Common myeloid progenitor, CD34-positive (primary cell): ENCODE measurements at regions not wholly inside any gene's neighbourhood (a gene's known extent, or its start where the extent isn't known, plus 50 kb on each side); places are given as distances from the start of the nearest gene placed in this dataset.
"Not testable (repeated sequence)": the region's sequence is repeated elsewhere in the genome, so short reads cannot be mapped to it uniquely, and the experiment has no call there.

Source experiments
- CTCF ChIA-PET: fragments of 350-600 bp; sonication (Branson Sonifier 250); formaldehyde crosslinking; loops from one replicate; lab custom pipeline; 2021; ENCODE audit warnings: antibody characterized with exemption; lab: Charles Lee
- POLR2A ChIA-PET: fragments of 350-600 bp; sonication (Branson Sonifier 250); formaldehyde crosslinking; loops from one replicate; lab custom pipeline; 2021; ENCODE audit warnings: antibody characterized with exemption; lab: Charles Lee
- DNase-seq, 3 donors: peaks; one replicate each; pipeline versions ENCODE4 v3.0.0 to v3.0.0-alpha.2; 2013
- H3K27ac ChIP-seq, 2 experiments: 1 replicate in 1 of 2; 2 replicates in 1 of 2; pipeline ENCODE4 v1.7.0; 2013; ENCODE audit warnings: inconsistent platforms in 2 of 2, low read length in 2 of 2, mild to moderate bottlenecking in 2 of 2, low read depth in 1 of 2, moderate library complexity in 1 of 2; ENCODE audit not compliant: severe bottlenecking in 2 of 2, insufficient read depth in 1 of 2, poor library complexity in 1 of 2
- H3K27me3 ChIP-seq, 5 experiments: replicated peaks in 2 of 5; 1 replicate in 3 of 5; 2 replicates in 2 of 5; pipeline versions ENCODE4 v1.6.1 to v1.7.0; 2013; ENCODE audit warnings: low read length in 4 of 5, mild to moderate bottlenecking in 2 of 5, moderate library complexity in 2 of 5, inconsistent platforms in 1 of 5; ENCODE audit not compliant: insufficient read depth in 5 of 5, control insufficient read depth in 4 of 5
- H3K36me3 ChIP-seq, 4 experiments: 1 replicate in 2 of 4; 2 replicates in 2 of 4; pipeline versions ENCODE4 v1.6.1 to v1.7.0; 2013; ENCODE audit warnings: low read length in 3 of 4, control low read depth in 1 of 4, mild to moderate bottlenecking in 1 of 4; ENCODE audit not compliant: control insufficient read depth in 4 of 4, insufficient read depth in 4 of 4
- H3K4me1 ChIP-seq, 4 experiments: 1 replicate in 3 of 4; 2 replicates in 1 of 4; pipeline versions ENCODE4 v1.6.1 to v1.7.1; 2013; ENCODE audit warnings: low read length in 3 of 4, mild to moderate bottlenecking in 3 of 4, control low read depth in 1 of 4, inconsistent platforms in 1 of 4, moderate library complexity in 1 of 4; ENCODE audit not compliant: control insufficient read depth in 4 of 4, insufficient read depth in 4 of 4; ENCODE audit errors: control extremely low read depth in 1 of 4
- H3K4me3 ChIP-seq, 7 experiments: 1 replicate in 4 of 7; 2 replicates in 3 of 7; pipeline versions ENCODE4 v1.5.1 to v1.7.0; 2013; ENCODE audit warnings: mild to moderate bottlenecking in 7 of 7, low read length in 6 of 7, moderate library complexity in 6 of 7, inconsistent platforms in 2 of 7, low read depth in 2 of 7, control low read depth in 1 of 7; ENCODE audit not compliant: insufficient read depth in 4 of 7, control insufficient read depth in 1 of 7; ENCODE audit errors: extremely low read depth in 1 of 7
- H3K9me3 ChIP-seq, 5 experiments: 1 replicate in 4 of 5; 2 replicates in 1 of 5; pipeline versions ENCODE4 v1.6.1 to v1.7.1; 2013; ENCODE audit warnings: low read length in 4 of 5, mild to moderate bottlenecking in 2 of 5, inconsistent platforms in 1 of 5, low read depth in 1 of 5, moderate library complexity in 1 of 5; ENCODE audit not compliant: control insufficient read depth in 4 of 5, insufficient read depth in 2 of 5; ENCODE audit errors: control extremely low read depth in 1 of 5
- WGBS: methylation state at CpG from one replicate; pipeline ENCODE4 v1.1.5; 2013; ENCODE audit not compliant: insufficient coverage; 5-methylcytosine and 5-hydroxymethylcytosine counted together

DNA sequence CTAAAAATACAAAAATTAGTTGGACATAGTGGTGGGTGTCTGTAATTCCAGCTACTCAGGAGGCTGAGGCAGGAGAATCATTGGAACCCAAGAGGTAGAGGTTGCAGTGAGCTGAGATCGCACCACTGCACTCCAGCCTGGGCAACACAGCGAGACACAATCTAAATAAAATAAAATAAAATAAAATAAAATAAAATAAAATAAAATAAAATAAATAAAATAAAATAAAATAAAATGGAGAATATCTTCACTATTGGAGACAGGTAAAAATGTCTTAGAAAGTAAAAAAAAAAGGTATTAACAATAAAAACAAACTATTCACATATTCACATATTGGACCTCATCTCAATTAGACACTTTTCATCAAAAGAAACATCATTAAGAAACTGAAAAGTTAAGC lies 106.3 kb upstream of the PAXBP1 start:
- H3K9me3 ChIP-seq, DNase-seq, H3K27me3 ChIP-seq, H3K4me1 ChIP-seq, POLR2A ChIA-PET, H3K27ac ChIP-seq, H3K36me3 ChIP-seq, H3K4me3 ChIP-seq, CTCF ChIA-PET: not testable (repeated sequence)
- WGBS = no CpG with 5 or more reads among the region's 2 CpGs

DNA sequence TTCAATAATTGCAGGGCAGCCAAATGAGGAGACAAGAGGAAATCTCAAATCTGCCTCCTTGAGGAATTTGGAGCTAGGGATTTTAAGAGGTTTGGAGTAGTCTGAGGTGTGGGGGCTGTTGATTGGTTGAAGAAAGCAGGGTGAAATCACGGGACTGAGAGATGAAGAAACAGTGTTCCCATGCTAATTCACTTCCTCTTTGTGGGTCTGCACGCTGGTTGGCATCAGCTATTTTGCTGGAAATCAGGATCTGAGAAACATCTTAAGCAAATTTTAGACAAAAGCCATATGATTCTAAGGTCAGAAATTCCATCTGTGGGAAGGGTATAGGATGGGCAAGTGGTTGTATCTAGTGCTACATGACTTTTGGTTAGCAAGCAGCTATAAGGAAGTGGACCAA lies 107.1 kb upstream of the PAXBP1 start:
- ChIA-PET CTCF (no interaction called here), POLR2A (no interaction called here)
- H3K4me1 ChIP-seq = no peaks in the 10 kb centered on the region
- no peak overlapping the region for H3K4me3 ChIP-seq
- no peaks in the 10 kb centered on the region for H3K27me3 ChIP-seq
- 0% methylated on average over 2 of the region's 2 CpGs for WGBS
- H3K36me3 ChIP-seq = no peaks in the 10 kb centered on the region
- peak in 2 of 3 donors; percentile 3 to 8 for DNase-seq
- H3K27ac ChIP-seq = no peak overlapping the region
- H3K9me3 ChIP-seq = no peaks in the 10 kb centered on the region

DNA sequence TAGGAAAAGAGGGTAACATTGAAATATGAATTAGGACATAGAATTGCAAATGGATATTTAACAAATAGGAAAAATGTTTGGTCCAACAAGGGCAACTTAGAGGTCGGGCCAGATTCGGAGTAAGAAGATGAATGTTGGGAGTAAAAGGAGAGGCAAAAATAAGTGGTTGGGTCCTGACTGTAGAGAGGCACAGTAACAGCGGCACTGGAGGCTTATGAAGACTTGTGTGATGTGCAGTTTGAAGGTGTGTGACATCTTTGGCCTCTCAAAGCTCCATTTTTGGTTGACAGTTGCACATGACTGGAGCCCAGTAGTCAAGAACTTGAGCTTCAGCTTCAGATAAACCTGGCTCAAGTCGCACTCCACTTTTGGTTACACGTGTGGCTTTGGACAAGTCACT lies 109.9 kb upstream of the PAXBP1 start:
- no peaks in the 10 kb centered on the region for H3K36me3 ChIP-seq
- H3K4me1 ChIP-seq = no peaks in the 10 kb centered on the region
- H3K9me3 ChIP-seq = no peaks in the 10 kb centered on the region
- H3K27me3 ChIP-seq = no peaks in the 10 kb centered on the region
- ChIA-PET CTCF (no interaction called here), POLR2A (no interaction called here)
- no peak for DNase-seq
- WGBS = 100% methylated on average over 4 of the region's 5 CpGs
- H3K4me3 ChIP-seq = no peak overlapping the region
- H3K27ac ChIP-seq = no peak overlapping the region

DNA sequence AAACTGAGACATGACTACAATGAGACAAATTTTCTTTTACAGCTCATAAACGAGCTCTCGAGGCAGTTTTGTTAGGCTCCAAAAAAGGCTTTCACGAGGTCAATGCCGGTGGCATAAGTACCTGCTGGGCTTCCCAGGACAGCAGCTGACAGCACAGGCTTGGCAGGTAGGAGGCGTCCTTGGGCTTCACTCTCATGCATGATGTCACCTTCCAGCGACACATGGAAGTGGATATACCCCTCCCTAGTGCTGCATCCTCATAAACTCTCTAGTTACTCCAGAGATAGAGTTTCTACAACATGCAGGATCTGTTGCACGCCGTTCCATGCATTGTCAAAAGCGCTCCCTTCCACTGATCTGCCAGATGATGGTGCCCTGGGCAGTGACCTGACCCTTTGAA lies 112.5 kb upstream of the PAXBP1 start:
- H3K4me3 ChIP-seq = no peak overlapping the region
- no peaks in the 10 kb centered on the region for H3K9me3 ChIP-seq
- no peaks in the 10 kb centered on the region for H3K4me1 ChIP-seq
- 96% methylated on average over 8 of the region's 9 CpGs for WGBS
- ChIA-PET CTCF (no interaction called here), POLR2A (no interaction called here)
- no peak overlapping the region for H3K27ac ChIP-seq
- H3K36me3 ChIP-seq = no peaks in the 10 kb centered on the region
- DNase-seq = no peak
- no peaks in the 10 kb centered on the region for H3K27me3 ChIP-seq

DNA sequence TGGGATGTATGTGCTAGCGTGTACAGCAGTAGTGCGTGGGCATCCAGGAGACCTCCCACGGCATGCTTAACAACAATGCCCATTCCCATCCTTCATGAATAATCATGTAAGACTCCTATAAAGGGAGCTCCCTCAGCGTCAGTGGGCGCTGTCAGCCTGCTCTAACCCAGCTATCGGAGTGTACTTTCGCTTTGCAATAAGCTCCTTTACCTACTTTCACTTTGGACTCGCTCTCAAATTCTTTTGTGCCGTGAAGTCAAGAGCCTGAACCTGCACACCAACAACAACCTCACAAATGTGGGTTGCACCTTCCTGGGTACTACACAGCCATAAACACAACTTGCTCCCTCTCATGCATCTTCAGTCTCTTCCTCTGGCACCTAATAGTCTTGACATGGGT lies 114.8 kb upstream of the PAXBP1 start:
- no peaks in the 10 kb centered on the region for H3K36me3 ChIP-seq
- H3K27ac ChIP-seq = no peak overlapping the region
- no peaks in the 10 kb centered on the region for H3K4me1 ChIP-seq
- no peaks in the 10 kb centered on the region for H3K9me3 ChIP-seq
- WGBS = 96% methylated on average over 7 of the region's 9 CpGs
- CTCF ChIA-PET = no interaction called here
- DNase-seq = peak in 2 of 3 donors; percentile 7 to 36
- H3K4me3 ChIP-seq = peak overlapping the region in 1 of 7 experiments; percentile 13
- POLR2A ChIA-PET = no interaction called here
- peaks cover 0 to 2% (median 0%) of the 10 kb centered on the region in 5 experiments for H3K27me3 ChIP-seq

DNA sequence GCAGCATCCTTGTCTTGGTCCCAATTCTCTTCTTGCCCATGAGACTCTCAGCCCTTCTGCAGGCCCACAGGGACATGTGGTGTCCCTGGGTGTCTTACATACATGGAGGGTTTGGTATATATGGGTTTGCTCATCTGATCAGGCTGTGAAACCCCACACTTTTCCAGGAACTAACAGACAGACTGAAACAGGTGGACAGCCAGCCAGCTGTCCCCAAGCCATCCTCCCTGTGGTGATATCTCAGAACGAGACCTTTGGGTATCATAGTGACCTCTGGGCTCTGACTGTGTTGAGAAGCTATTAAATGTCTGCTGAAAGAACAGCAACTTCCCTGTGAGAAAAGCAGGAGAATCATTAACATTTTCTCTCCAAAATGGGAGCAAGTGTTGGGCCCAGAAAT lies 115.5 kb upstream of the PAXBP1 start:
- WGBS = 100% methylated on average over 1 of the region's 1 CpG
- H3K27ac ChIP-seq = no peak overlapping the region
- no peaks in the 10 kb centered on the region for H3K36me3 ChIP-seq

DNA sequence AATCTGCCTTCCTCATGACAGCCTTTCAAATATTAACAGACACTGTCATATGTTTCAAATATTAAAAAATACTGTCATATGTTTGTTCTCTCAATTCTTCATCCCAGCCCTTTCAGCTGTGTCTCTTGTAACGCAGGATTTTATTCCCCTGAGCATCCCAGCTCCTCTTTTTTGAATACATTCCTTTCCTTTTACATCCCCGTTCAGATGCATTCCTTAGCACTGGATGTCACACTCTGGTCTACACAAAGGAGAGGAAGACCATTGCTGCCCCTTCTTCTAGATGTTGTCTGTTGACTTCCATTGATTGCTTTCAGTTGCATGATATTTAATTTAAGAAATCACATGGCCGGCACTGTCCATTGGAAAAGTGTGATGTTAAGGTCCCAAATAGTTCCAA lies 117.4 kb upstream of the PAXBP1 start:
- no peak for DNase-seq
- Histone ChIP-seq H3K36me3 (no peaks in the 10 kb centered on the region), H3K4me1 (no peaks in the 10 kb centered on the region), H3K9me3 (no peaks in the 10 kb centered on the region), H3K4me3 (no peak overlapping the region), H3K27ac (no peak overlapping the region), H3K27me3 (peaks cover 0 to 2% (median 0%) of the 10 kb centered on the region in 5 experiments)
- CTCF ChIA-PET = interaction anchor here (0.6 kb wide), 1 partner anchor 39 kb away, joined by 4 read pairs; no protein-coding TSS in a partner anchor
- POLR2A ChIA-PET = no interaction called here
- 100% methylated on average over 3 of the region's 3 CpGs for WGBS

More for the DNA sequence above, 115.5 kb upstream of the PAXBP1 start:
- no peak overlapping the region for H3K4me3 ChIP-seq
- no peaks in the 10 kb centered on the region for H3K9me3 ChIP-seq
- CTCF ChIA-PET = interaction anchor here (1.7 kb wide), 1 partner anchor 33 kb away, joined by 5 read pairs; no protein-coding TSS in a partner anchor
- H3K4me1 ChIP-seq = no peaks in the 10 kb centered on the region
- POLR2A ChIA-PET = no interaction called here
- no peak for DNase-seq
- H3K27me3 ChIP-seq = peaks cover 0 to 2% (median 0%) of the 10 kb centered on the region in 5 experiments
